NB4 (cell line): ENCODE measurements at regions not wholly inside any gene's neighbourhood (a gene's known extent, or its start where the extent isn't known, plus 50 kb on each side); places are given as distances from the start of the nearest gene placed in this dataset.

Source experiments
- CTCF ChIP-seq: IDR thresholded peaks from one replicate; pipeline ENCODE4 v1.5.1; 2012; ENCODE audit warnings: low read depth, low read length
- TF ChIP-seq, protein P1 (sequence below): IDR thresholded peaks from 2 replicates; pipeline ENCODE4 v1.6.1; 2011; ENCODE audit warnings: low read depth, low read length

DNA sequence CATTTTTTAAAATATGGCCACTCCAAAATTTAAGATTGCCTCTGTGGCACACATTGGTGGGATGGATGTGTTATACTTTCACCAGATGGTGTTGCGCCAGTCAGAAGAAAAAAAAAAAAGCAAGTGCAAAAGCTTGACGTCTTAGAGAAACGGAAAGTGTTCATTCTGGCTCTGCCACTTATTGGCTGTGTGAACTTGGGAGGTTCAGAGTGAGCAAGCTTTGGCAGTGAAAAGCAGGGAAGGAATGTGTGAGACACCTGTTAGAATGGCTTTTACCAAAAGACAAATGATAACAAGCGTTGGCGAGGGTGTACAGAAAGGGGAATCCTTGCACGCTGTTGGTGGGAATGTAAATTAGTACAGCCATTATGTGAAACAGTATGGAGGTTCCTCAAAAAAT, 298.0 kb downstream of the TMEM114 start:
- TF ChIP-seq, protein P1, sequence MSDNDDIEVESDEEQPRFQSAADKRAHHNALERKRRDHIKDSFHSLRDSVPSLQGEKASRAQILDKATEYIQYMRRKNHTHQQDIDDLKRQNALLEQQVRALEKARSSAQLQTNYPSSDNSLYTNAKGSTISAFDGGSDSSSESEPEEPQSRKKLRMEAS = no peak
- no peak for TF ChIP-seq CTCF
